ENCODE measurements at regions not wholly inside any gene's neighbourhood (a gene's known extent, or its start where the extent isn't known, plus 50 kb on each side); places are given as distances from the start of the nearest gene placed in this dataset.

- Histone ChIP-seq H2BK120ac (ENCODE audit: low read depth, low read length, poor library complexity, severe bottlenecking) (no peak overlapping the region), H3K9me3 (ENCODE audit: control insufficient read depth, low read depth, low read length) (no peaks in the 10 kb centered on the region), H3T11ph (ENCODE audit: low read length) (no peak overlapping the region), H3K23ac (ENCODE audit: insufficient read length, low read depth, low read length) (no peak overlapping the region), H3K27me3 (ENCODE audit: insufficient read depth, low read length) (no peaks in the 10 kb centered on the region), H2BK12ac (ENCODE audit: insufficient read length, low read depth, low read length) (no peak overlapping the region), H2BK15ac (ENCODE audit: low read depth, low read length) (no peak overlapping the region), H2BK20ac (ENCODE audit: low read depth, low read length, poor library complexity, severe bottlenecking) (no peak overlapping the region), H4K91ac (ENCODE audit: insufficient read length, low read depth, low read length) (no peak overlapping the region), H3K18ac (ENCODE audit: insufficient read length, low read depth, low read length) (no peak overlapping the region), H3K14ac (ENCODE audit: insufficient read depth, low read length) (no peak overlapping the region), H4K8ac (replicated peaks; ENCODE audit: insufficient read length, low read depth, low read length) (no peak overlapping the region), H4K5ac (ENCODE audit: insufficient read length, low read depth, low read length) (no peak overlapping the region), H3K27ac (ENCODE audit: insufficient read length, low read depth, low read length) (no peak overlapping the region), H3K9ac (ENCODE audit: extremely low read depth, insufficient read length, low read length) (no peak overlapping the region), H3K79me1 (ENCODE audit: insufficient read depth, low read depth, low read length, poor library complexity, severe bottlenecking) (no peaks in the 10 kb centered on the region), H2AK5ac (ENCODE audit: insufficient read length, low read length) (no peak overlapping the region), H3K79me2 (ENCODE audit: insufficient read depth, low read length) (no peaks in the 10 kb centered on the region), H3K56ac (ENCODE audit: insufficient read length, low read depth, low read length) (no peak overlapping the region), H3K4me2 (ENCODE audit: insufficient read depth, insufficient read length, low read length) (no peak overlapping the region), H2BK5ac (ENCODE audit: insufficient read length, low read length) (no peak overlapping the region), H3K23me2 (ENCODE audit: insufficient read length, low read depth, low read length, poor library complexity, severe bottlenecking) (no peaks in the 10 kb centered on the region), H2AFZ (ENCODE audit: low read length) (no peak overlapping the region), H3K4me1 (ENCODE audit: insufficient read depth, low read length) (no peaks in the 10 kb centered on the region), H4K20me1 (ENCODE audit: control insufficient read depth, insufficient read depth, insufficient read length) (no peaks in the 10 kb centered on the region), H3K4ac (ENCODE audit: low read depth, low read length) (no peak overlapping the region)
- H3K4me3 Mint-ChIP-seq, result no peak overlapping the region
- no peak for DNase-seq
- H3K4me1 Mint-ChIP-seq, result no peaks in the 10 kb centered on the region
- no peaks in the 10 kb centered on the region; a peak in 1 of 5 replicates for H3K9me3 Mint-ChIP-seq
- H3K27ac Mint-ChIP-seq, result no peak overlapping the region
- no peaks in the 10 kb centered on the region for H3K36me3 Mint-ChIP-seq (ENCODE audit: insufficient read depth in 1 of 3, low read depth in 3 of 3)
- TF ChIP-seq CTCF (conservative IDR thresholded peaks at IDR 0.05), result no peak
- peaks cover 1% of the 10 kb centered on the region; the same call in 1 of the 2 replicates for H3K27me3 Mint-ChIP-seq (ENCODE audit: low read depth)
- WGBS (ENCODE audit: extremely low coverage, insufficient read length, low lambda C conversion rate), result no CpG with 5 or more reads among the region's 3 CpGs
These were observed 158.5 kb upstream of the ADAMTS16 start for GRCh38 chr5:4981608-4982007.

All from H9 (cell line).